T-cell (primary cell): ENCODE measurements at regions not wholly inside any gene's neighbourhood (a gene's known extent, or its start where the extent isn't known, plus 50 kb on each side); places are given as distances from the start of the nearest gene placed in this dataset.

ENCODE experiments used
- ATAC-seq, 4 experiments: fragments of 200-7000 bp in 3 of 4; fragments of 150-1000 bp in 1 of 4; cut with Tn5 transposase; replicated peaks in 1 of 4; 1 replicate in 3 of 4; 2 replicates in 1 of 4; pipeline ENCODE4 v1.10.0; 2021; ENCODE audit warnings: moderate library complexity in 3 of 4, mild to moderate bottlenecking in 2 of 4, moderate number of reproducible peaks in 1 of 4
- CTCF ChIA-PET, 2 donors: fragments of 300-600 bp; sonication (Branson Sonifier 250); formaldehyde crosslinking; loops; one replicate each; lab custom pipeline; 2022; ENCODE audit warnings: antibody characterized with exemption in 2 of 2; lab: Charles Lee
- POLR2A ChIA-PET, 2 donors: fragments of 300-600 bp; sonication (Branson Sonifier 250); formaldehyde crosslinking; loops; one replicate each; lab custom pipeline; 2022; ENCODE audit warnings: antibody characterized with exemption in 2 of 2; lab: Charles Lee
- DNase-seq, 35 experiments: peaks; one replicate each; pipeline versions ENCODE4 v3.0.0 to v3.0.0-alpha.2; 2013 to 2023
- H3K27ac ChIP-seq: one replicate; pipeline ENCODE4 v1.5.1; 2013; ENCODE audit warnings: low read length
- H3K27me3 ChIP-seq, 2 experiments: replicated peaks in 1 of 2; 1 replicate in 1 of 2; 2 replicates in 1 of 2; pipeline versions ENCODE4 v1.6.1 to v1.7.0; 2013; ENCODE audit warnings: low read length in 1 of 2, mixed read lengths in 1 of 2; ENCODE audit not compliant: control insufficient read depth in 2 of 2, insufficient read depth in 2 of 2; ENCODE audit errors: extremely low read depth in 1 of 2
- H3K36me3 ChIP-seq, 2 donors: 1 replicate in 1 of 2; 2 replicates in 1 of 2; pipeline versions ENCODE4 v1.6.1 to v1.7.0; 2013; ENCODE audit warnings: low read length in 1 of 2; ENCODE audit not compliant: control insufficient read depth in 2 of 2, insufficient read depth in 1 of 2; ENCODE audit errors: extremely low read depth in 1 of 2
- H3K4me1 ChIP-seq, 2 experiments: 1 replicate in 1 of 2; 2 replicates in 1 of 2; pipeline versions ENCODE4 v1.6.1 to v1.7.0; 2013; ENCODE audit warnings: low read length in 2 of 2, mixed read lengths in 1 of 2; ENCODE audit not compliant: insufficient read depth in 2 of 2, control insufficient read depth in 1 of 2; ENCODE audit errors: extremely low read depth in 1 of 2
- H3K4me3 ChIP-seq, 2 donors: 1 replicate in 1 of 2; 2 replicates in 1 of 2; pipeline versions ENCODE4 v1.5.1 to v1.7.0; 2013; ENCODE audit warnings: mild to moderate bottlenecking in 2 of 2, low read length in 1 of 2, moderate library complexity in 1 of 2; ENCODE audit not compliant: control insufficient read depth in 1 of 2; ENCODE audit errors: extremely low read depth in 1 of 2
- H3K9me3 ChIP-seq: 2 replicates; pipeline ENCODE4 v1.7.0; 2013
- H3K27ac Mint-ChIP-seq, 2 donors: one replicate each; pipeline ENCODE4 v1.8.0; 2020 to 2021; ENCODE audit warnings: mild to moderate bottlenecking in 2 of 2, mixed read lengths in 2 of 2
- H3K27me3 Mint-ChIP-seq, 2 donors: one replicate each; pipeline ENCODE4 v1.8.0; 2021 to 2022; ENCODE audit warnings: mixed read lengths in 2 of 2
- H3K36me3 Mint-ChIP-seq: one replicate; pipeline ENCODE4 v1.8.0; 2021; ENCODE audit warnings: mixed read lengths
- H3K4me1 Mint-ChIP-seq, 3 donors: one replicate each; pipeline ENCODE4 v1.8.0; 2020 to 2022; ENCODE audit warnings: mixed read lengths in 3 of 3, mild to moderate bottlenecking in 1 of 3
- H3K4me3 Mint-ChIP-seq, 3 donors: one replicate each; pipeline ENCODE4 v1.8.0; 2020 to 2022; ENCODE audit warnings: mild to moderate bottlenecking in 3 of 3, mixed read lengths in 3 of 3, moderate library complexity in 3 of 3
- H3K9me3 Mint-ChIP-seq, 3 donors: one replicate each; pipeline ENCODE4 v1.8.0; 2020 to 2022; ENCODE audit warnings: mixed read lengths in 3 of 3
- WGBS: methylation state at CpG from one replicate; pipeline ENCODE4 v1.1.5; 2013; ENCODE audit warnings: missing lambda C conversion rate; ENCODE audit not compliant: insufficient coverage; 5-methylcytosine and 5-hydroxymethylcytosine counted together

GRCh38 chr11:101729406-101730078, 145.7 kb upstream of the TRPC6 start:
- ATAC-seq = no peak
- Mint-ChIP-seq H3K4me1 (no peaks in the 10 kb centered on the region), H3K36me3 (no peaks in the 10 kb centered on the region), H3K4me3 (no peak overlapping the region), H3K27ac (no peak overlapping the region), H3K27me3 (no peaks in the 10 kb centered on the region), H3K9me3 (no peaks in the 10 kb centered on the region)
- DNase-seq = no peak
- POLR2A ChIA-PET = no interaction called here
- H3K27ac ChIP-seq = no peak overlapping the region
- no peak overlapping the region for H3K4me3 ChIP-seq
- H3K27me3 ChIP-seq = no peaks in the 10 kb centered on the region
- no peaks in the 10 kb centered on the region for H3K9me3 ChIP-seq
- no CpG with 5 or more reads among the region's 2 CpGs for WGBS
- no peaks in the 10 kb centered on the region for H3K4me1 ChIP-seq
- no peaks in the 10 kb centered on the region for H3K36me3 ChIP-seq
- CTCF ChIA-PET = no interaction called here

- H3K27me3 ChIP-seq = no peaks in the 10 kb centered on the region
- no peaks in the 10 kb centered on the region for H3K9me3 ChIP-seq
- CTCF ChIA-PET = no interaction called here
- no peaks in the 10 kb centered on the region for H3K4me1 ChIP-seq
- no peak overlapping the region for H3K4me3 ChIP-seq
- POLR2A ChIA-PET = no interaction called here
- H3K4me1 Mint-ChIP-seq = no peaks in the 10 kb centered on the region
- H3K27me3 Mint-ChIP-seq = no peaks in the 10 kb centered on the region
- no peak for ATAC-seq
- 43% methylated on average over 1 of the region's 3 CpGs for WGBS
- DNase-seq = no peak
- no peaks in the 10 kb centered on the region for H3K9me3 Mint-ChIP-seq
- no peak overlapping the region for H3K4me3 Mint-ChIP-seq
- no peaks in the 10 kb centered on the region for H3K36me3 ChIP-seq
- no peak overlapping the region for H3K27ac Mint-ChIP-seq
- H3K36me3 Mint-ChIP-seq = no peaks in the 10 kb centered on the region
- H3K27ac ChIP-seq = no peak overlapping the region
Measured at GRCh38 chr11:101727451-101727850, 143.6 kb upstream of the TRPC6 start.

- H3K27me3 Mint-ChIP-seq = no peaks in the 10 kb centered on the region
- no peaks in the 10 kb centered on the region for H3K9me3 Mint-ChIP-seq
- DNase-seq (no peak), ATAC-seq (no peak)
- Histone ChIP-seq H3K27me3 (no peaks in the 10 kb centered on the region), H3K36me3 (no peaks in the 10 kb centered on the region), H3K4me1 (no peaks in the 10 kb centered on the region), H3K9me3 (no peaks in the 10 kb centered on the region), H3K4me3 (no peak overlapping the region), H3K27ac (no peak overlapping the region)
- no peak overlapping the region for H3K4me3 Mint-ChIP-seq
- ChIA-PET CTCF (no interaction called here), POLR2A (no interaction called here)
- H3K36me3 Mint-ChIP-seq = no peaks in the 10 kb centered on the region
- no peaks in the 10 kb centered on the region for H3K4me1 Mint-ChIP-seq
- no peak overlapping the region for H3K27ac Mint-ChIP-seq
- no CpG with 5 or more reads among the region's 1 CpG for WGBS
Measured at GRCh38 chr11:101726988-101727387, 143.2 kb upstream of the TRPC6 start.

GRCh38 chr11:101723371-101723770, 139.6 kb upstream of the TRPC6 start:
- Mint-ChIP-seq H3K9me3 (peaks cover 0 to 5% (median 4%) of the 10 kb centered on the region in 3 donors), H3K4me1 (no peaks in the 10 kb centered on the region), H3K36me3 (no peaks in the 10 kb centered on the region), H3K27me3 (no peaks in the 10 kb centered on the region), H3K27ac (no peak overlapping the region), H3K4me3 (no peak overlapping the region)
- ATAC-seq (no peak), DNase-seq (no peak)
- H3K4me1 ChIP-seq = no peaks in the 10 kb centered on the region
- H3K27ac ChIP-seq = no peak overlapping the region
- H3K4me3 ChIP-seq = no peak overlapping the region
- no CpG with 5 or more reads among the region's 1 CpG for WGBS
- no peaks in the 10 kb centered on the region for H3K36me3 ChIP-seq
- no peaks in the 10 kb centered on the region for H3K27me3 ChIP-seq
- ChIA-PET POLR2A (no interaction called here), CTCF (no interaction called here)
- no peaks in the 10 kb centered on the region for H3K9me3 ChIP-seq

GRCh38 chr11:101721270-101721669, 137.5 kb upstream of the TRPC6 start:
- Histone ChIP-seq H3K27me3 (no peaks in the 10 kb centered on the region), H3K9me3 (no peaks in the 10 kb centered on the region), H3K27ac (no peak overlapping the region), H3K4me3 (no peak overlapping the region), H3K4me1 (no peaks in the 10 kb centered on the region), H3K36me3 (no peaks in the 10 kb centered on the region)
- no peak overlapping the region for H3K27ac Mint-ChIP-seq
- POLR2A ChIA-PET = no interaction called here
- ATAC-seq (no peak), DNase-seq (no peak)
- CTCF ChIA-PET = no interaction called here
- no peaks in the 10 kb centered on the region for H3K27me3 Mint-ChIP-seq
- no peaks in the 10 kb centered on the region for H3K4me1 Mint-ChIP-seq
- H3K9me3 Mint-ChIP-seq = peaks cover 0 to 8% (median 5%) of the 10 kb centered on the region in 3 donors
- H3K4me3 Mint-ChIP-seq = no peak overlapping the region
- no peaks in the 10 kb centered on the region for H3K36me3 Mint-ChIP-seq
- WGBS = 85% methylated on average over 3 of the region's 5 CpGs

GRCh38 chr11:101718402-101718801, 134.6 kb upstream of the TRPC6 start:
- H3K36me3 Mint-ChIP-seq = no peaks in the 10 kb centered on the region
- no peak overlapping the region for H3K4me3 ChIP-seq
- no peaks in the 10 kb centered on the region for H3K4me1 Mint-ChIP-seq
- H3K27me3 ChIP-seq = no peaks in the 10 kb centered on the region
- H3K9me3 Mint-ChIP-seq = peaks cover 0 to 8% (median 5%) of the 10 kb centered on the region in 3 donors
- no peaks in the 10 kb centered on the region for H3K27me3 Mint-ChIP-seq
- no peak overlapping the region for H3K4me3 Mint-ChIP-seq
- no CpG with 5 or more reads among the region's 4 CpGs for WGBS
- no peaks in the 10 kb centered on the region for H3K4me1 ChIP-seq
- H3K27ac ChIP-seq = no peak overlapping the region
- ATAC-seq (no peak), DNase-seq (no peak)
- ChIA-PET POLR2A (interaction anchor here in 1 of 2 donors (0.6 kb wide), 1 partner anchor 9 kb away, joined by 4 read pairs; no protein-coding TSS in a partner anchor), CTCF (no interaction called here)
- H3K36me3 ChIP-seq = no peaks in the 10 kb centered on the region
- no peaks in the 10 kb centered on the region for H3K9me3 ChIP-seq
- no peak overlapping the region for H3K27ac Mint-ChIP-seq

GRCh38 chr11:101717619-101718018, 133.8 kb upstream of the TRPC6 start:
- peaks cover 0 to 8% (median 5%) of the 10 kb centered on the region in 3 donors for H3K9me3 Mint-ChIP-seq
- DNase-seq = no peak
- CTCF ChIA-PET = no interaction called here
- H3K4me3 ChIP-seq = no peak overlapping the region
- H3K27ac ChIP-seq = no peak overlapping the region
- no peak overlapping the region for H3K4me3 Mint-ChIP-seq
- H3K27me3 ChIP-seq = no peaks in the 10 kb centered on the region
- H3K36me3 ChIP-seq = no peaks in the 10 kb centered on the region
- no peaks in the 10 kb centered on the region for H3K27me3 Mint-ChIP-seq
- H3K36me3 Mint-ChIP-seq = no peaks in the 10 kb centered on the region
- ATAC-seq = no peak
- no peaks in the 10 kb centered on the region for H3K4me1 Mint-ChIP-seq
- no peak overlapping the region for H3K27ac Mint-ChIP-seq
- H3K4me1 ChIP-seq = no peaks in the 10 kb centered on the region
- H3K9me3 ChIP-seq = no peaks in the 10 kb centered on the region
- POLR2A ChIA-PET = no interaction called here
- WGBS = 80% methylated on average over 1 of the region's 1 CpG
